Keratinocyte (primary cell): ENCODE measurements at regions not wholly inside any gene's neighbourhood (a gene's known extent, or its start where the extent isn't known, plus 50 kb on each side); places are given as distances from the start of the nearest gene placed in this dataset.

Experiments used
- DNase-seq: peaks from one replicate; pipeline ENCODE4 v3.0.0-alpha.2; 2011; ENCODE audit warnings: low read depth, missing footprints, low spot score
- FAIRE-seq: peaks from 2 replicates; lab custom pipeline; 2011; peaks lifted over from hg19 to GRCh38; lab: Jason Lieb, UNC
- H2AFZ ChIP-seq: 2 replicates; pipeline ENCODE4 v1.6.0; 2012; ENCODE audit warnings: low read length, control low read depth, inconsistent platforms; ENCODE audit not compliant: control insufficient read depth
- H3K27ac ChIP-seq: 2 replicates; pipeline ENCODE4 v1.5.1; 2011; ENCODE audit warnings: low read length; ENCODE audit not compliant: control insufficient read depth, insufficient read depth
- H3K27me3 ChIP-seq: 3 replicates; pipeline ENCODE4 v1.6.0; 2011; ENCODE audit warnings: low read length; ENCODE audit not compliant: control insufficient read depth, insufficient read depth; ENCODE audit errors: extremely low read depth
- H3K36me3 ChIP-seq, 2 experiments: 2 replicates in 1 of 2; 3 replicates in 1 of 2; pipeline ENCODE4 v1.5.1; 2011; ENCODE audit warnings: low read length in 2 of 2, mild to moderate bottlenecking in 1 of 2; ENCODE audit not compliant: control insufficient read depth in 2 of 2, insufficient read depth in 2 of 2; ENCODE audit errors: extremely low read depth in 1 of 2
- H3K4me1 ChIP-seq: 3 replicates; pipeline ENCODE4 v1.5.1; 2011; ENCODE audit warnings: low read length; ENCODE audit not compliant: control insufficient read depth, insufficient read depth; ENCODE audit errors: extremely low read depth
- H3K4me2 ChIP-seq: 3 replicates; pipeline ENCODE4 v1.6.0; 2011; ENCODE audit warnings: low read depth, low read length; ENCODE audit not compliant: control insufficient read depth, insufficient read depth; ENCODE audit errors: extremely low read depth
- H3K4me3 ChIP-seq, 3 experiments: fragments of 200-600 bp in 1 of 3; sonication (generic) in 1 of 3; 2 replicates in 2 of 3; 3 replicates in 1 of 3; pipeline ENCODE4 v1.5.1; 2011 to 2016; ENCODE audit warnings: low read length in 3 of 3, mild to moderate bottlenecking in 3 of 3, control low read depth in 2 of 3, inconsistent platforms in 1 of 3, low read depth in 1 of 3, mixed read lengths in 1 of 3, mixed run types in 1 of 3, moderate library complexity in 1 of 3; ENCODE audit not compliant: control insufficient read depth in 2 of 3, insufficient read depth in 2 of 3; ENCODE audit errors: extremely low read depth in 1 of 3
- H3K79me2 ChIP-seq: 2 replicates; pipeline ENCODE4 v1.6.0; 2012; ENCODE audit warnings: low read length; ENCODE audit not compliant: control insufficient read depth, insufficient read depth
- H3K9ac ChIP-seq: 3 replicates; pipeline ENCODE4 v1.6.0; 2011; ENCODE audit warnings: low read length; ENCODE audit not compliant: control insufficient read depth, insufficient read depth; ENCODE audit errors: extremely low read depth
- H3K9me1 ChIP-seq: 3 replicates; pipeline ENCODE4 v1.6.0; 2011; ENCODE audit warnings: low read length; ENCODE audit not compliant: control insufficient read depth, insufficient read depth; ENCODE audit errors: extremely low read depth
- H3K9me3 ChIP-seq: 2 replicates; pipeline ENCODE4 v1.5.1; 2012; ENCODE audit warnings: low read depth, low read length; ENCODE audit not compliant: control insufficient read depth
- H4K20me1 ChIP-seq: 3 replicates; pipeline ENCODE4 v1.6.0; 2011; ENCODE audit warnings: low read length; ENCODE audit not compliant: control insufficient read depth, insufficient read depth; ENCODE audit errors: extremely low read depth
- EZH2 ChIP-seq: IDR thresholded peaks from one replicate; pipeline ENCODE4 v1.6.1; 2012; ENCODE audit warnings: inconsistent platforms, mild to moderate bottlenecking, low read length, moderate library complexity
- dilution Hi-C: fragments of 300-500 bp; cut with MboI; formaldehyde crosslinking; loops from one replicate; pipeline ENCODE4 v1.7.0; 2020; ENCODE audit warnings: low sequenced_read_pairs; ENCODE audit not compliant: extremely low pct_ligation_motif_present
- TF ChIP-seq, protein P1 (sequence below), 3 experiments: IDR thresholded peaks in 1 of 3; conservative IDR thresholded peaks in 1 of 3; optimal IDR thresholded peaks in 1 of 3; 2 replicates in 2 of 3; 3 replicates in 1 of 3; pipeline versions ENCODE3 to v1.5.1; 2011; ENCODE audit warnings: low read length in 3 of 3, mild to moderate bottlenecking in 3 of 3, moderate library complexity in 2 of 3, control low read depth in 1 of 3, inconsistent platforms in 1 of 3; ENCODE audit not compliant: insufficient read depth in 2 of 3; ENCODE audit errors: extremely low read depth in 1 of 3

DNA sequence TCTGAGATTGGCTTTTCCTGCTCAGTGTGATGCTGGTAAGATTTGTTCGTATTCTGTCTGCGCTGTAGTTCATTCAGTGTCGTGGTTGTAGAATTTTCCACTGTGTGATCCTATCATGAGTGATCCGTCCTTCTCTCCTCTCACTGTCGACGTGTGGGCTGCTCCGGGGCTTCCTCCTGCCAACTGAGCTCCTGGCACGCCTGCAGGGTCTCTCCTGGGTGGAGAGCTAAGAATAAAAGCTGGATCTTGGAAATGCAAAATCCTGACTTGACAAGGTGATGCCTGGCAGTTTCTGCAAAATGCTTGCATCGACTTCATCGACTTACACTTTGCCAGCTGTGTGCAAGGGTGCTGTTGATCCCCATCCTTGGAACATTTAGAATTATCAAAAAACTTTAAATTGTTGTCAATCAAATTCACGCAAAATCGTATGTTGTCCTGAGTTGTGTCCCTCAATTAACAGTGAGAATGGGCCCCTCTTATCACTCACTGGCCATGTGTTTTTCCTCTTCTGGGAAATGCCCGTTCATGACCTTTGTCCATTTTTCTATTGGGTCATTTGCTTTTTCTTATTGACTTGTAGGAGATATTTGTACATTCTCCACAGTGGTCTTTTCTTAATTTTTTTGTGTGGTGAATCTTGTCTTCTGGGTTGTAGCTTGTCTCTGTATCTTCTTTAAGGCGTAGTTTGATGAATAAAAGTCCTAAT is 125.5 kb downstream of the CRYAA start:
- no peak overlapping the region for H3K9ac ChIP-seq
- no peaks in the 10 kb centered on the region for H3K9me1 ChIP-seq
- DNase-seq (no peak), FAIRE-seq (no peak)
- peaks cover 4% of the 10 kb centered on the region for H3K9me3 ChIP-seq
- H4K20me1 ChIP-seq: no peaks in the 10 kb centered on the region
- no peak overlapping the region for H3K4me3 ChIP-seq
- no peak overlapping the region for H3K4me2 ChIP-seq
- H3K36me3 ChIP-seq: no peaks in the 10 kb centered on the region
- no peaks in the 10 kb centered on the region for H3K79me2 ChIP-seq
- H3K27me3 ChIP-seq: peaks cover 2% of the 10 kb centered on the region
- no peak overlapping the region for H3K27ac ChIP-seq
- TF ChIP-seq, protein P1, sequence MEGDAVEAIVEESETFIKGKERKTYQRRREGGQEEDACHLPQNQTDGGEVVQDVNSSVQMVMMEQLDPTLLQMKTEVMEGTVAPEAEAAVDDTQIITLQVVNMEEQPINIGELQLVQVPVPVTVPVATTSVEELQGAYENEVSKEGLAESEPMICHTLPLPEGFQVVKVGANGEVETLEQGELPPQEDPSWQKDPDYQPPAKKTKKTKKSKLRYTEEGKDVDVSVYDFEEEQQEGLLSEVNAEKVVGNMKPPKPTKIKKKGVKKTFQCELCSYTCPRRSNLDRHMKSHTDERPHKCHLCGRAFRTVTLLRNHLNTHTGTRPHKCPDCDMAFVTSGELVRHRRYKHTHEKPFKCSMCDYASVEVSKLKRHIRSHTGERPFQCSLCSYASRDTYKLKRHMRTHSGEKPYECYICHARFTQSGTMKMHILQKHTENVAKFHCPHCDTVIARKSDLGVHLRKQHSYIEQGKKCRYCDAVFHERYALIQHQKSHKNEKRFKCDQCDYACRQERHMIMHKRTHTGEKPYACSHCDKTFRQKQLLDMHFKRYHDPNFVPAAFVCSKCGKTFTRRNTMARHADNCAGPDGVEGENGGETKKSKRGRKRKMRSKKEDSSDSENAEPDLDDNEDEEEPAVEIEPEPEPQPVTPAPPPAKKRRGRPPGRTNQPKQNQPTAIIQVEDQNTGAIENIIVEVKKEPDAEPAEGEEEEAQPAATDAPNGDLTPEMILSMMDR (optimal IDR thresholded peaks at IDR 0.05 in 1 of 3, IDR thresholded peaks at IDR 0.05 in 1 of 3, conservative IDR thresholded peaks at IDR 0.05 in 1 of 3; ENCODE audit: extremely low read depth in 1 of 3, insufficient read depth in 2 of 3, low read length in 3 of 3): no peak
- TF ChIP-seq EZH2: no peak
- H2AFZ ChIP-seq: no peak overlapping the region
- dilution Hi-C loops: no loop called here
- H3K4me1 ChIP-seq: no peaks in the 10 kb centered on the region

DNA sequence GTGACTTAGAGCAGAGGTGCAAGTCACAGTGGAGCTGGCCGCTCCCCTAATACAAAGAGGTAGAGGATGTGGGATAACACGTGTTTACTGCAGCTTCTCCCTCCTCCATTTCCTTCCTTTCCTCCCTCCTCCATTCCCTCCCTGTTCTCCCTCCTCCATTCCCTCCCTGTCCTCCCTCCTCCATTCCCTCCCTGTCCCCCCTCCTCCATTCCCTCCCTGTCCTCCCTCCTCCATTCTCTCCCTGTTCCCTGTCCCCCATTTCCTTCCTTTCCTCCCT is 124.0 kb downstream of the CRYAA start:
- H4K20me1 ChIP-seq: no peaks in the 10 kb centered on the region
- H3K27me3 ChIP-seq: peaks cover 2% of the 10 kb centered on the region
- no peaks in the 10 kb centered on the region for H3K36me3 ChIP-seq
- H3K9ac ChIP-seq: no peak overlapping the region
- H3K4me3 ChIP-seq: no peak overlapping the region
- H3K4me2 ChIP-seq: no peak overlapping the region
- H2AFZ ChIP-seq: no peak overlapping the region
- H3K9me1 ChIP-seq: no peaks in the 10 kb centered on the region
- no peaks in the 10 kb centered on the region for H3K79me2 ChIP-seq
- TF ChIP-seq, protein P1 (optimal IDR thresholded peaks at IDR 0.05 in 1 of 3, IDR thresholded peaks at IDR 0.05 in 1 of 3, conservative IDR thresholded peaks at IDR 0.05 in 1 of 3; ENCODE audit: extremely low read depth in 1 of 3, insufficient read depth in 2 of 3, low read length in 3 of 3): no peak
- no peak for TF ChIP-seq EZH2
- dilution Hi-C loops: no loop called here
- FAIRE-seq (no peak), DNase-seq (no peak)
- H3K4me1 ChIP-seq: no peaks in the 10 kb centered on the region
- H3K9me3 ChIP-seq: peaks cover 4% of the 10 kb centered on the region
- no peak overlapping the region for H3K27ac ChIP-seq
